ENCODE measurements at regions not wholly inside any gene's neighbourhood (a gene's known extent, or its start where the extent isn't known, plus 50 kb on each side); places are given as distances from the start of the nearest gene placed in this dataset.

DNA sequence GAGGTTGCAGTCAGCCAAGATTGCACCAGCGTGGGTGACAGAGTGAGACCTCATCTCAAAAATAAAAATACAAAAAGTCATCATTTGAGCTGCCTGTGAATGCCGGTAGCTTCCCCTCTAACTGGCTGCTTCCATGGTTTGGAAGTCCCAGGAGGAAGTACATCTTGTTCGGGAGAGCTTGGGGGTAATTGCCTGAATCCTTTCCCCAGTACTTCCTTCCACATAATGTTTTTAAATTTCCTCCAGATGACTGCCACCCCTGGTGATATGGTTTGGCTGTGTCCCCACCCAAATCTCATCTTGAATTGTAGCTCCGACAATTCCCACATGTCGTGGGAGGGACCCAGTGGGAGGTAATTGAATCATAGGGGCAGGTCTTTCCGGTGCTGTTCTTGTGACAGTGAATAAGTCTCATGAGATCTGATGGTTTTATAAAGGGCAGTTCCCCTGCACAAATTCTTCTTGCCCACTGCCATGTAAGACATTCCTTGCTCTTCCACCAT, 87.2 kb downstream of the SPRING1 start:
- no peak for DNase-seq

DNA sequence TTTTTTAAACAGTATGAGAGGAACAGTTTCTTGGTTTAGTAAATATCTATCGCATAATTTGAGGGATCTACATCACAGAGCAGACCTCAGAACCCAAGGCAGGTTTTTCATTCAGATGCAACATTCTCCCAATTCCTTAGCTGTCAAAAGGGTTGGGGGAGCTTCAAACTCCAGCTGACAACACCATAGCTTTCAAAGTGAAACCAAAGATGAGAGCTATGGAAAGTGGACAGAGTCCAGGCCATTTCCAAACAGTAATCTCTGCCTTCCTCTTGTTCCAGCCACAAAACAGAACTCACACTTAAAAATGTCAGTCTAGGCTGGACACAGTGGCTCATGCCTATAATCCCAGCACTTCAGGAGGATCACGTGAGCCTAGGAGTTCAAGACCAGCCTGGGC, 87.8 kb downstream of the SPRING1 start:
- no peak for DNase-seq

DNA sequence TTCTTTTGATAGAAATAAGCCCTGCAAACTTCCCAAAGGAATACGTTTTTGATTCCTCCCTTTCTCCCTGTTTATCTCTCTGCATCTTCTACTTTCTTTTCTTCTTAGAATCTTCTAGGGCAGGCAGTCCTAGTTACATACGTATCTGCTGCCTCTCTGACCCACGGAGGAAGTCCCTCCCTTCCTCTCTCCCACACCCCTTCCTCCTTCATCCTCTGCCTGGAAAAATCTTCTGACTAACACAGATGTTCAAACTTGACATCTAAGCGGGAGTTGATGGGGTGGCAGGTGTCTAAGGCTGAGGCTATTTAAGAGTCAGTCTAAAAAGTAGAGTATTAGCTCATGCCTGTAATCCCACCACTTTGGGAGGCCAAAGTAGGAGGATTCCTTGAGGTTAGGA, 88.6 kb downstream of the MAP1LC3B2 start:
- no peak for DNase-seq

DNA sequence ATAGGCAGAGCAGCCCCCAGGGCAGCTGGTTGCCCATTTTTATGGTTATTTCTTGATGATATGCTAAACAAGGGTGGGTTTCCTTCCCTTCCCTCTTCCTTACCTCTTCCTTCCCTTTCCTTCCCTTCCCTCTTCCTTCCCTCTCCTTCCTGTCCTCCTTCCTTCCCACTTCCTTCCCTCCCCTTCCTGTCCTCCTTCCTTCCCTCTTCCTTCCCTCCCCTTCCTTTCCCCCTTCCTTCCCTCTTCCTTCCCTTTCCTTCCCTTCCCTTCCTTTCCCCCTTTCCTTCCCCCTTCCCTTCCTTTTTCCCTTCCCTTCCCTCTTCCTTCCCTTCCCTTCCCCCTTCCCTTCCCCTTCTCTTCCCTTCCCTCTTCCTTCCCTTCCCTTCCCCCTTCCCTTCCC, 87.7 kb downstream of the MAP1LC3B2 start:
- DNase-seq = no peak

DNA sequence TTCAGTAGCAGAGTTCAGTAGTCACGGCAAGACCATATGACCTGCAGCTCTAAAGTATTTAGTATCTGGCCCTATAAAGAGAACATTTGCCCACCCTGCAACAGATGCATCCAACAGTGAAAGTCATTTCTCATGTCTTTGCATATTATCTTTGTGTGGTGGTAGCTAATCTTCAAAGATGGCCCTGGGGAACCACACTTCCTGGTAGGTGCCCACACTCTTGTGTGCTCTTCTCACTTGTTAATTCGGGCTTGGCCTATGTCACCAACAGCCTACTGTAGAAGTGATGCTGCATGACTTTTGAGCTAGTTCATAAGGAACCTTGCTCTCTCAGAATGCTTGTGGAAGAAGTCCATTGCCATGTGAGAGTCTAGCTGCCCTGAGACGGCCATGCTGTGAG, 85.6 kb downstream of the MAP1LC3B2 start:
- no peak for DNase-seq

DNA sequence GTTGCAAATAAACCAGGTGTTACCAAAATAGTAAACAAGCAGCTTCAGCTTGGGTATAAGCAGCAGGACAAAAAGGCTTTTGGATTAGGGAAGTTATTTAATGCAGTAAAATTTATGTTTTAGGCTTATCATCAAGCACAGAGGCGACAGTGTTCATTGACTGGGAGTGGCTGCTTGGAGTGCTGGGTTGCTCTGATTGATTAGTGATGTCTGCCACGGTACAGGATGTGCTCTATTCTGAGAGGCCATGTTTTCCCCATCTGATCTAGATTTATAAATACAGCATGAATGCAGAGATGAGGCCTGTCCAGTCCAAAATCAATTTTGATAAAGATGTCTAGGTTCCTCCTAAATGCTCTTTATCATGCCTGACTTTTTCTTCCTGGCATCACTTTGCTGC, 83.5 kb downstream of the MAP1LC3B2 start:
- no peak for DNase-seq

DNA sequence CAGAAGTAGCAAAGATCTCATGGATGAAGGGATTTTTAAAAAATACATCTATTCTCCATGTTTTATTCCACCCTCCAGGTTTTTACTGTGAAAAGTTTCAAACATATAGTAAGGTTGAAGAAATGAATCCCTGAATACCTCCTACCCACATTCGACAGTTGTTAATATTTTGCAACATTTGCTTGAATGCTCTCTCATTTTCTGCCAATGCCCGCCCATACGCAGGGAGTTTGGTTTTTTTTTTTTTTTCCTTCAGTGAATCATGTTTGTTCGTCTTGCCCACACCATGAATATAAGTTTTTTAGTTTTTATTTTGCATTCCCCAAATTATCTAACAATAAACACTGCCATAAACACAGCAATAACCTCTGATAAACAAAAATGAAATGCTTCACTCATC, 82.9 kb downstream of the MAP1LC3B2 start:
- DNase-seq = no peak

DNA sequence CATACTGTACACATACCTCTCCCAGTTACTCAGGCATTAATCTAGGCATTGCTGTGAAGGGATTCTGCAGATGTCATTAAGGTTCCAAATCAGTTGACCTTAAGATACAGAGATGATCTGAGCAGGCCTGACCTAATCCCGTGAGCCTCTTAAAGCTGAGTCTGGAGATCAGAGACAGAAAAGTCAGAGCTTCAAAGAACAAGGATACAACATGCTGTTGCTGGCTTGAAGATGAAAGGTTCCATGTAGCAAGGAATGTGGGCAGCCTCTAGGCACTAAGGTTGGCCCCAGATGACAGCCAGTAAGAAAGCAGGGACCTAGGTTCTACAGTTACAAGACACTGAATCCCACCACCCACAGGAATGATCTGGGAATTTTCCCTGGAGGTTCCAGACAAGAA, 81.1 kb downstream of the MAP1LC3B2 start:
- DNase-seq = no peak

DNA sequence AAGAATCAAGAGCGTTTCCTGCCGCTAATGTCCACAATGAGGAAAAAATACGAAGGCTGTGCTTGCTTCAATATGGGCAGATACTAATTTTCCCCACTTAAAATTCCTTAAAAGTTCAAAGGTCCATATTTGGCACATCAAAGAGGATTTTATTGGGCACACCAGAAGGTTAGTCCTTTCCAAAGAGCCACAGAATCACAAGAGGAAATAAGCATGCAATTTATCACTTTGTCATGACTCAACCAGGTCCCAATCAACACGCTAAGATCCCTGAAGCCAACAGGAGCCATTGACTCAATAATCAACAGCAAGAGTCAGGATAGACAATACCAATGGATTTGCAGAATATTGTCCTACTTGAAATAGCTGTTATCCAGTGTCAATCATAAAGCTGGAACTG, 80.6 kb downstream of the MAP1LC3B2 start:
- DNase-seq = no peak

DNA sequence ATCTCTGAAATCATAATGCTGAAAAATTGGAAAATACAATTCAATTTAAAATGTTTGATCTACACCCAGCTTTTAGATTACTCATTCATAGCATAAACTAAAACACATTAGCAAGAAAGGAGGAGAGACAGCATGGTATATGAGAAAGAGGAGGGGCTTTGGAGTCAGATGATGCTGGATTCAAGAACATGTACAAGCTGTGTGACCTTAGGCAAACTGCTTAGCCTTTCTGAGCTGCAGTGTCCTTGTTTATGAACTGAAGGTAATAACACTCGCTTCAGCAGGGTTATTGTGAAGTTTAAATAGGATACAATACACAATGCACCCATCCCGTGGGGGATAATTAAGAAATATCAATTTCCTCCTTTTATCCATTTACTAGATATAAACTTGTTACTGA, 79.2 kb downstream of the MAP1LC3B2 start:
- no peak for DNase-seq

DNA sequence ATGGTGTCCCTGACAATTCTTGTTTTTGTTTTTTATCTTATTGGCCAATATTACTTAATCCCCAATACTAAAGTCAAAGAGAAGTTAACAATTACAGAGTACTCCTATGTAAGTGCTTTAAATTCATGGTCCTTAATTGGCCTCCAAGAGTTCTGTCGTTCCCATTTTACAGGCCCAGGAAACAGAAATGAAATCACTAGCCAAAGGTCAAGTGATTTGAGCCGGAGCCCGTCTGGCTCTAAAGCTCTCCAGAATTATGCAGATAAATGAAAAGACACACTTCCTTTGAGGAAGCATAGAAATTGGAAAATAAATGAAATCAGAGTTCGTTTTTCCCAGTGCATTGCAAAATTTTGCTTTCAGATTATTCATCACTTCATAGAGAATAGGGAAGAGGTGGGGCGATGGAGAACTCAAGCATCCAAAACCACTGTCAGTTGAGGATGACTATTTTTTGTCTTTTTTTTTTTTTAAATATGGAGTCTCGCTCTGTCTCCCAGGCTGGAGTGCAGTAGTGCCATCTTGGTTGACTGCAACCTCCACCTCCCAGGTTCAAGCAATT, 78.5 kb downstream of the MAP1LC3B2 start:
- no peak for DNase-seq

DNA sequence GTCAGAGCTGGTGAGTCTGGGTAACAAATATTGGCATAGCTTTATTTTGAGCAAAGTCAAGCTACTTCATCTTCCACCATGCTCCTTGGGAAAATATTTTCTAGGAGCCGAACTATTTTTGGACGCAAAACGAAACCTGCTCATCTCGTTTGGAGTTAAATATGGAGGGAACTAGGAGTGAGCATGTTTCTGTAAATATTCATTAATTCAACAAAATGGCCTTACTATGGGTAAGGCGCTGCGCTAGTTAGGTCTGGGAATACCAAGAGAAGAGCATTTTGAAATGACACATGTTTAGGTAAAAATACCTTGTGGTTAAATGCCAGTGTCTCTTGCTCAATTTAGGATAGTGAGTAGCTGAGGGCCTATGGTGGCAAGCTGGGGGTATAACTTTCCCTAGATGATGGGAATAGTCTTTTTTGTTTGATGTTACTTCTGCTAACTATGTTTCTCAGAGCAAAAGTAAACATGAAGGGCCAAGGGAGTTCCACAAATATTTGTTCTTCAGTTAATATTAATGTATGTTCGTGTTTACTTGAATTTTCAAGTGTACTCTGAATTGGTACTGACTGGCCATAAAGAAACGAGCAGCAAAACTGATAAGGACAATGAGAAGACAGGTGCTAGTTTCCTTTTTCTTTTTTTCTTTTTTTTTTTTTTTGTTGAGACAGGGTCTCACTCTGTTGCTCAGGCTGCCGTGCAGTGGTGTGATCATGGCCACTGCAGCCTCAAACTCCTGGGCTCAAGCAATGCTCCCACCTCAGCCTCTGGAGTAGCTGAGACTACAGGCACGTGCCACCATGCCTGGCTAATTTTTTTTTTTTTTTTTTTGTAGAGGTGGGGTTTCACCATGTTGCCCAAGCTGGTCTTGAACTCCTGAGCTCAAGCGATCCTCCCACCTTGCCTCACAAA, 77.7 kb downstream of the MAP1LC3B2 start:
- peak; percentile 51 for DNase-seq

DNA sequence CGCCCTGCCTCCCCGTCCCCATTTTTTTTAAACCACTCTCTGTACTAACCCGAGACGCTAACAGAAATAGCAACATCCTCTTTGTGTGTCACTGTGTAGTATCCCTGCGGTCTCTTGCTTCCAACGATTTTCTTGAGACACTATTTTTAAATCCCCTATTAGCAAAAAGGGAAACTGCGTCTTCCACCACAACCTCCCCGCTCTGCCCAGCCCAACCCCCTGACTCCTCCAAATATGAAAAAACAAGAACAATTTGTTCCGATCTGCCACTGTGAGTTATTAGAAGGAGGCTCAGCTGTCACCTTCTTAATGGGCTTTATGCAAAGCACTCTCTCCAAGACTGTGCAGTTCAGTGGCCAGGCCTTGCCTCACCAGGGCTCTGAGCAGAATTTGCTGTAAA, 76.3 kb downstream of the MAP1LC3B2 start:
- DNase-seq = no peak

DNA sequence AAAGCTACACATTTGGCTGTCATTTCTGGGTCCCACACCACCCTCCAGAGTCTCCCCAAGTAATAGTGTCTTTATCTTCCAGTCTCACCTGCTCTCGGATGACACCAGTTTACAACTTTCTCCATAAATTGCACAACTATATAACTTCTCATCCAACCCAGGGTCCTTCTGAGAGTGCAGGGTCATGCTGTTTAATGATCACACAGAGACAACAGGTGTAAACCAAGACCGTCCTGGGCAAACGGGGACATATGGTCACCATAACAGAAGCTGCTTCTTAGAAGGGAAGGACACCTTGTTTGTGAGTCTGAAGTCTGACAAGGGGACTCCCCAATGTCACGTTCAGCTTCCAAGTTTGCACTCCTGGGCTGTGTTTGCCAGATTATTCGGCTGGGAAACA, 74.3 kb downstream of the MAP1LC3B2 start:
- DNase-seq = no peak

DNA sequence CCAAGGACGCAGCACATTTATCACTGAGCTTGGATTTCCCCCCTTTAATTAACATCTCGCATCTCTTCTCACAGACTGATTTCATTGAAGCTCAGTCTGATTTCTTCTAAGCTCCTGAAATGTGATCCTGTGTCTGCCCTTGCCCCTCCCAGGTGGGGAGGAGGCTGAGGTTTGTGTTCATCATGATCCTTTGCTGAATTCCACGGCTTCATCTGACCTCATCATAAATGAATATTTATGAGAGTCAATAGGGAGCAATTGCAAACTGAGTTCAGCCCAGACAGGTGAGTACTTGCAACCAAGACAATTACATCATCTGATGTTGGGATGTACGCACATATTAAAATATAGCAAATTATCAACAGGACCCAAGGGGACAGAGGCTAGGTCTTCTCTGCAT, 72.4 kb downstream of the MAP1LC3B2 start:
- no peak for DNase-seq

DNA sequence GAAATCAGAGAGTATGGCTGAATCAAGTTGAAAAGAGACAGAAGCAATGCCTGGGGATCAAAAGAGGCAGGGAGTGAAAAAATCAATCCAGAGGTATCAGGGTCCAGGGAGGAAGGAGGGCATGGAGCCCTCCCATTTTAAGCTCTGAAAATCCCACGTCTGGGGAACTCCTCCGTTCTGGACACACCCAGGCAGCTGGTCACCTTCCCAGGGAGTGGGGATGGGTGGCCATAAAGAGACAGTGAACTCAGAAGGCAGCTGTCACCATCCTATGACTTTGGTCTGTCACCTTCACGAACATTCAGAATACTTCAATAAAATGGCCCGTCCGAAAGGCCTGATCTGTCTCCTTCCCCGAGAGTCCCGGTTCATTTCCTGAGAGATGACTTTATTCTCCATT, 71.6 kb downstream of the MAP1LC3B2 start:
- no peak for DNase-seq

DNA sequence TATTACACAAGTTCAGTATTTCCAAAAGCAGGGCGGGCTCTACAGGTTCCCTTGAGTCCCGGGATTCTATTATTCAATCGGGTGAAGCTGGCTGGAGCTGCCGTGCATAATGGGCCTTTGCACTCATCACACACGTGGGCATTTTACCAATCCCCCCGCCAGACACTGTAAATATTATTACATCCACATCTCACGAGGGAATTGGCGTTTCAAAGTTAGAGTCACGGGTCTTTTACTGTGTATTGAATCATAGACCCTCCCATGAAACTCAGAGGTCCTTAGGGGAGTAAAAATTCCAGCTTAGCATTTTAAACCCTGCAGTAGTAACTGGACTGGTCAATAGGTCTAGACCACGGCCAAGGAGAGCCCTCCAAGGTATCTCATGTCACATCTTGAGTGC, 70.3 kb downstream of the MAP1LC3B2 start:
- DNase-seq = no peak

DNA sequence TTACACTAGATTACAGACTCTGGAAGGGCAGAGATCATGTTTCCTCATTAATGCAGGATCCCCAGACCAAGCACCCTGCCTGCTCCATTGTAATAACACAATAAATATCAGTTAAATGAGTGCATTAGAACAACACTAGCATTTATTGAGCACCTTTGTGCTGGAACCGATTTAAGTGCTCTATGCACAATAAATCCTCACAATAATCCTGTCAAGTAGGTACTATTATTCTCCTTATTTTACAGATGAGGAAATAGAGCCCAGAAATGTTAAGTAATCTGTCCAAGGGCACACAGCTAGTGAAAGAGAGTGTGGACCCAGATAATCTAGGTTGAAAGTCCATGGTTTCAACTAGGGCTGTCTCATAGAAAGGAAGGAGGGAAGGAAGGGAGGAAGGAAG, 69.8 kb downstream of the MAP1LC3B2 start:
- no peak for DNase-seq

DNA sequence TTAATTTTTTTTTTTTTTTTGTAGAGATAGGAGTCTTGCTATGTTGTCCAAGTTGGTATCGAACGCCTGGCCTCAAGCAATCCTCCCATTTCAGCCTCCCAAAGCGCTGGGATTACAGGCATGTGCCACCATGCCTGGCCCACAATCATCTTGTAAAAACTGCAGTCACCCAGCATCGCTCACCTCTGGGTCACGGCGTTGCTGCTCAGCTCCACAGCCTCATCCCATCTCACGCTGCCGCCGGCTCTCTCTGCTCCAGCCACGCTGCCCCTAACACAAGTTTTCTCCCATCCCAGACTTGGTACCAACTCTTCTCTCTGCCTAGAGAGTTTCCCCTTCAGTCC, 69.2 kb downstream of the MAP1LC3B2 start:
- no peak for DNase-seq

Measured in DMS153 (cell line).